Body of pancreas (tissue), 4 donors: ENCODE measurements at regions not wholly inside any gene's neighbourhood (a gene's known extent, or its start where the extent isn't known, plus 50 kb on each side); places are given as distances from the start of the nearest gene placed in this dataset. TPM values are rescaled to one million over a fixed set of nuclear protein-coding genes. Genes with fewer than 3 reads are reported as not detected.

Experiments used
- ATAC-seq: fragments of 150-250 bp; one replicate; pipeline ENCODE4 v1.9.1; 2016
- DNase-seq, 4 donors: peaks; one replicate each; pipeline ENCODE4 v3.0.0-alpha.2; 2019
- H3K27ac ChIP-seq, 4 donors: fragments of 200-600 bp; sonication (generic); 1 replicate in 3 of 4; 2 replicates in 1 of 4; pipeline versions ENCODE4 v1.5.1 to v1.6.1; 2016 to 2019; ENCODE audit warnings: mild to moderate bottlenecking in 1 of 4, mixed read lengths in 1 of 4, moderate library complexity in 1 of 4
- H3K27me3 ChIP-seq, 2 donors: fragments of 200-600 bp; sonication (generic); one replicate each; pipeline ENCODE4 v1.6.0; 2016; ENCODE audit warnings: mild to moderate bottlenecking in 1 of 2
- H3K36me3 ChIP-seq, 2 donors: fragments of 200-600 bp; sonication (generic); replicated peaks in 1 of 2; 2 replicates each; pipeline ENCODE4 v1.5.1; 2016; ENCODE audit warnings: low read depth in 2 of 2; ENCODE audit not compliant: insufficient read depth in 1 of 2
- H3K4me1 ChIP-seq: fragments of 200-600 bp; sonication (generic); one replicate; pipeline ENCODE4 v1.6.0; 2016
- H3K4me3 ChIP-seq, 2 donors: fragments of 200-600 bp; sonication (generic); 1 replicate in 1 of 2; 2 replicates in 1 of 2; pipeline ENCODE4 v1.5.1; 2016 to 2019
- H3K9me3 ChIP-seq, 3 donors: fragments of 200-600 bp; sonication (generic); 1 replicate in 2 of 3; 2 replicates in 1 of 3; pipeline ENCODE4 v1.5.1; 2016
- CTCF ChIP-seq, 7 experiments: fragments of 450-650 bp in 4 of 7; fragments of 200-600 bp in 3 of 7; sonication (generic) in 3 of 7; IDR thresholded peaks; one replicate each; pipeline ENCODE4 v1.5.1; 2016 to 2019; ENCODE audit warnings: antibody characterized with exemption in 7 of 7
- POLR2A ChIP-seq, 3 donors: fragments of 450-650 bp; IDR thresholded peaks; one replicate each; pipeline ENCODE4 v1.6.1; 2016; ENCODE audit warnings: antibody characterized with exemption in 3 of 3, mild to moderate bottlenecking in 2 of 3
- WGBS, 2 donors: methylation state at CpG; one replicate each; pipeline ENCODE4 v1.1.5; 2017; 5-methylcytosine and 5-hydroxymethylcytosine counted together
- intact Hi-C: fragments of 100-400 bp; cut with DNase I; formaldehyde crosslinking; loops from one replicate; pipeline ENCODE4 v1.15.1; 2023
- small RNA-seq: library from RNA; depleted of rRNA; stranded (forward); fragments of <200 nt; gene quantifications from one replicate; pipeline ENCODE3, GENCODE V24; 2016

- no peak overlapping the region for H3K4me3 ChIP-seq
- 83 to 86% methylated on average over 4 to 5 of the region's 5 CpGs for WGBS, 2 donors
- H3K36me3 ChIP-seq: no peaks in the 10 kb centered on the region
- no peaks in the 10 kb centered on the region for H3K9me3 ChIP-seq
- H3K27ac ChIP-seq: no peak overlapping the region
- TF ChIP-seq CTCF (IDR thresholded peaks at IDR 0.05) (no peak), POLR2A (IDR thresholded peaks at IDR 0.05) (no peak)
- ATAC-seq (no peak), DNase-seq (no peak)
- H3K27me3 ChIP-seq: no peaks in the 10 kb centered on the region
- intact Hi-C loops: no loop called here
- peaks cover 15% of the 10 kb centered on the region for H3K4me1 ChIP-seq
Observed at GRCh38 chr12:74985986-74986319, 223.7 kb downstream of the KCNC2 start.

- ATAC-seq: no peak
Observed at GRCh38 chr12:74988156-74988555, 221.5 kb downstream of the KCNC2 start.

More at GRCh38 chr12:74988156-74988555, 221.5 kb downstream of the KCNC2 start:
- H3K27ac ChIP-seq: no peak overlapping the region
- no peaks in the 10 kb centered on the region for H3K27me3 ChIP-seq
- no peak for DNase-seq
- H3K9me3 ChIP-seq: no peaks in the 10 kb centered on the region
- H3K4me1 ChIP-seq: peaks cover 15% of the 10 kb centered on the region
- no peak overlapping the region for H3K4me3 ChIP-seq
- intact Hi-C loops: no loop called here
- TF ChIP-seq CTCF (IDR thresholded peaks at IDR 0.05): no peak
- TF ChIP-seq POLR2A (IDR thresholded peaks at IDR 0.05): no peak
- no peaks in the 10 kb centered on the region for H3K36me3 ChIP-seq

Small RNA genes lying in the stretch of these regions (small RNA-seq; reads per million reads assigned to genes)
- not detected for gene AC123904.2
